Mucosa of descending colon (tissue), 3 donors: ENCODE measurements at regions not wholly inside any gene's neighbourhood (a gene's known extent, or its start where the extent isn't known, plus 50 kb on each side); places are given as distances from the start of the nearest gene placed in this dataset.

Experiments
- ATAC-seq: fragments of 200-7000 bp; cut with Tn5 transposase; one replicate; pipeline ENCODE4 v1.9.1; 2020; ENCODE audit warnings: mild to moderate bottlenecking, moderate library complexity
- DNase-seq, 3 donors: peaks; one replicate each; pipeline ENCODE4 v3.0.0-alpha.2; 2020
- H3K36me3 ChIP-seq: fragments of 200-600 bp; one replicate; pipeline ENCODE4 v1.8.0; 2021; ENCODE audit warnings: low read depth, mild to moderate bottlenecking
- H3K4me1 ChIP-seq: fragments of 200-600 bp; one replicate; pipeline ENCODE4 v1.8.0; 2021; ENCODE audit warnings: low read depth, mild to moderate bottlenecking
- H3K4me3 ChIP-seq: fragments of 200-600 bp; one replicate; pipeline ENCODE4 v1.8.0; 2021; ENCODE audit warnings: mild to moderate bottlenecking
- H3K9me3 ChIP-seq: fragments of 200-600 bp; one replicate; pipeline ENCODE4 v1.8.0; 2021; ENCODE audit warnings: mild to moderate bottlenecking
- CTCF ChIP-seq: fragments of 200-600 bp; IDR thresholded peaks from one replicate; pipeline ENCODE4 v1.8.0; 2022; ENCODE audit warnings: antibody characterized with exemption, mild to moderate bottlenecking
- intact Hi-C, 2 donors: fragments of 100-400 bp; cut with DNase I in 1 of 2; cut with micrococcal nuclease in 1 of 2; formaldehyde crosslinking; loops; one replicate each; pipeline versions ENCODE4 v1.11.0 to v1.11.1; 2022; cut with DNase I, micrococcal nuclease
- donor health status: DM: no; HTN: no; CAD: no; lungs with moderate emphysema.
- donor health status: DM: no; HTN: no; CAD: no.
- donor health status: DM: no; HTN: yes; CAD: no.

GRCh38 chr2:35301369-35301768, 1054.2 kb upstream of the CRIM1 start:
- Histone ChIP-seq H3K9me3 (no peaks in the 10 kb centered on the region), H3K4me1 (no peaks in the 10 kb centered on the region), H3K4me3 (no peak overlapping the region), H3K36me3 (no peaks in the 10 kb centered on the region)
- intact Hi-C loops: no loop called here
- no peak for TF ChIP-seq CTCF
- DNase-seq: no peak
- no peak for ATAC-seq

GRCh38 chr2:35298493-35298892, 1057.1 kb upstream of the CRIM1 start:
- DNase-seq: no peak
- Histone ChIP-seq H3K4me3 (no peak overlapping the region), H3K4me1 (no peaks in the 10 kb centered on the region), H3K36me3 (no peaks in the 10 kb centered on the region), H3K9me3 (peaks cover 7% of the 10 kb centered on the region)
- intact Hi-C loops: no loop called here
- TF ChIP-seq CTCF: no peak
- ATAC-seq: no peak

GRCh38 chr2:35297403-35297802, 1058.2 kb upstream of the CRIM1 start:
- DNase-seq (no peak), ATAC-seq (no peak)
- intact Hi-C loops: no loop called here
- Histone ChIP-seq H3K36me3 (no peaks in the 10 kb centered on the region), H3K9me3 (peaks cover 10% of the 10 kb centered on the region), H3K4me1 (no peaks in the 10 kb centered on the region), H3K4me3 (no peak overlapping the region)
- TF ChIP-seq CTCF: no peak

- H3K9me3 ChIP-seq: peaks cover 10% of the 10 kb centered on the region
- no peaks in the 10 kb centered on the region for H3K36me3 ChIP-seq
- no peak for DNase-seq
- intact Hi-C loops: no loop called here
- TF ChIP-seq CTCF: no peak
- ATAC-seq: no peak
- no peaks in the 10 kb centered on the region for H3K4me1 ChIP-seq
- no peak overlapping the region for H3K4me3 ChIP-seq
Observed at GRCh38 chr2:35294636-35295263, 1060.8 kb upstream of the CRIM1 start.

- intact Hi-C loops: no loop called here
- Histone ChIP-seq H3K36me3 (no peaks in the 10 kb centered on the region), H3K4me1 (no peaks in the 10 kb centered on the region), H3K9me3 (peaks cover 10% of the 10 kb centered on the region), H3K4me3 (no peak overlapping the region)
- ATAC-seq (no peak), DNase-seq (no peak)
- TF ChIP-seq CTCF: no peak
Observed at GRCh38 chr2:35293261-35293660, 1062.3 kb upstream of the CRIM1 start.

- intact Hi-C loops: no loop called here
- no peak for DNase-seq
- H3K4me1 ChIP-seq: no peaks in the 10 kb centered on the region
- H3K9me3 ChIP-seq: peaks cover 12% of the 10 kb centered on the region
- no peaks in the 10 kb centered on the region for H3K36me3 ChIP-seq
- no peak for ATAC-seq
- no peak overlapping the region for H3K4me3 ChIP-seq
- TF ChIP-seq CTCF: no peak
Observed at GRCh38 chr2:35292199-35292598, 1063.4 kb upstream of the CRIM1 start.
